CD4-positive, alpha-beta T cell treated with Interleukin-6 for 4 hours (primary cell): ENCODE measurements at regions not wholly inside any gene's neighbourhood (a gene's known extent, or its start where the extent isn't known, plus 50 kb on each side); places are given as distances from the start of the nearest gene placed in this dataset.
"Not testable (repeated sequence)": the region's sequence is repeated elsewhere in the genome, so short reads cannot be mapped to it uniquely, and the experiment has no call there.

Source experiments
- DNase-seq: peaks from one replicate; pipeline ENCODE4 v3.0.0-alpha.2; 2020; ENCODE audit warnings: mixed read lengths

GRCh38 chr13:34175551-34175950, 357.6 kb downstream of the RFC3 start:
- DNase-seq: no peak

- DNase-seq: no peak
Observed at GRCh38 chr13:34176633-34177032, 358.7 kb downstream of the RFC3 start.

- no peak for DNase-seq
Observed at GRCh38 chr13:34179481-34179880, 361.5 kb downstream of the RFC3 start.

- no peak for DNase-seq
Observed at GRCh38 chr13:34179927-34180326, 362.0 kb downstream of the RFC3 start.

- DNase-seq: not testable (repeated sequence)
Observed at GRCh38 chr13:34181256-34181655, 363.3 kb downstream of the RFC3 start.

GRCh38 chr13:34189946-34190345, 372.0 kb downstream of the RFC3 start:
- no peak for DNase-seq

- DNase-seq: no peak
Observed at GRCh38 chr13:34201050-34201913, 383.3 kb downstream of the RFC3 start.

- DNase-seq: no peak
Observed at GRCh38 chr13:34207334-34207733, 389.4 kb downstream of the RFC3 start.

- no peak for DNase-seq
Observed at GRCh38 chr13:34207872-34208271, 389.9 kb downstream of the RFC3 start.

- DNase-seq: no peak
Observed at GRCh38 chr13:34208336-34208735, 390.4 kb downstream of the RFC3 start.

- no peak for DNase-seq
Observed at GRCh38 chr13:34210341-34210740, 392.4 kb downstream of the RFC3 start.

GRCh38 chr13:34214686-34215085, 396.7 kb downstream of the RFC3 start:
- DNase-seq: no peak

- DNase-seq: no peak
Observed at GRCh38 chr13:34216256-34216655, 398.3 kb downstream of the RFC3 start.

- no peak for DNase-seq
Observed at GRCh38 chr13:34217343-34218025, 399.5 kb downstream of the RFC3 start.

GRCh38 chr13:34223984-34224383, 406.0 kb downstream of the RFC3 start:
- no peak for DNase-seq

- no peak for DNase-seq
Observed at GRCh38 chr13:34224877-34225276, 406.9 kb downstream of the RFC3 start.

- no peak for DNase-seq
Observed at GRCh38 chr13:34230271-34230670, 412.3 kb downstream of the RFC3 start.

- DNase-seq: no peak
Observed at GRCh38 chr13:34241332-34241731, 423.4 kb downstream of the RFC3 start.

GRCh38 chr13:34243403-34243802, 425.5 kb downstream of the RFC3 start:
- no peak for DNase-seq

GRCh38 chr13:34246511-34246910, 428.6 kb downstream of the RFC3 start:
- DNase-seq: no peak

GRCh38 chr13:34247596-34247995, 429.6 kb downstream of the RFC3 start:
- DNase-seq: no peak

GRCh38 chr13:34249546-34250039, 431.6 kb downstream of the RFC3 start:
- DNase-seq: no peak

GRCh38 chr13:34250151-34250670, 432.3 kb downstream of the RFC3 start:
- DNase-seq: no peak

GRCh38 chr13:34254366-34254765, 436.4 kb downstream of the RFC3 start:
- DNase-seq: no peak
